SK-N-SH (cell line): ENCODE measurements at regions not wholly inside any gene's neighbourhood (a gene's known extent, or its start where the extent isn't known, plus 50 kb on each side); places are given as distances from the start of the nearest gene placed in this dataset.
A peak's percentile ranks its signal among the peaks of the same experiment; 100 is the strongest.

Source experiments
- CTCF ChIA-PET: fragments of 300-600, 350-600 bp; formaldehyde crosslinking; extraction: SDS; loops from one replicate; lab custom pipeline; 2021; lab: Yijun Ruan, JAX
- POLR2A ChIA-PET: fragments of 350-600 bp; sonication (Branson Sonifier 250); formaldehyde crosslinking; extraction: SDS; loops from one replicate; lab custom pipeline; 2020; ENCODE audit warnings: antibody characterized with exemption, inconsistent platforms; lab: Yijun Ruan, JAX
- DNase-seq: peaks from one replicate; pipeline ENCODE4 v3.0.0; 2012
- H2AFZ ChIP-seq: fragments of 200-600 bp; sonication (generic); 2 replicates; pipeline ENCODE4 v1.8.1; 2016; ENCODE audit warnings: antibody characterized with exemption, mild to moderate bottlenecking, low read depth
- H3F3A ChIP-seq: fragments of 200-600 bp; sonication (generic); replicated peaks from 2 replicates; pipeline ENCODE3; 2016; ENCODE audit warnings: antibody characterized with exemption, mild to moderate bottlenecking; ENCODE audit not compliant: insufficient read depth
- H3K27ac ChIP-seq, 2 experiments: fragments of 200-500 bp in 1 of 2; fragments of 200-600 bp in 1 of 2; sonication (Bioruptor generic) in 1 of 2; sonication (generic), shearing (Covaris generic) in 1 of 2; 2 replicates each; pipeline versions ENCODE4 v1.5.1 to v1.6.1; 2014 to 2016; ENCODE audit warnings: low read depth in 2 of 2, inconsistent platforms in 1 of 2, low read length in 1 of 2, mild to moderate bottlenecking in 1 of 2, mixed read lengths in 1 of 2
- H3K27me3 ChIP-seq: fragments of 200-600 bp; sonication (generic), shearing (Covaris generic); 2 replicates; pipeline ENCODE4 v1.6.1; 2016; ENCODE audit warnings: mixed run types; ENCODE audit not compliant: insufficient read depth
- H3K36me3 ChIP-seq, 2 experiments: fragments of 200-500 bp in 1 of 2; fragments of 200-600 bp in 1 of 2; sonication (Bioruptor generic) in 1 of 2; sonication (generic) in 1 of 2; replicated peaks in 1 of 2; 2 replicates each; pipeline versions ENCODE3 to v1.5.1; 2014 to 2016; ENCODE audit warnings: low read length in 1 of 2, mild to moderate bottlenecking in 1 of 2; ENCODE audit not compliant: insufficient read depth in 2 of 2, control insufficient read depth in 1 of 2
- H3K4me1 ChIP-seq, 2 experiments: fragments of 200-500 bp in 1 of 2; fragments of 200-600 bp in 1 of 2; sonication (Bioruptor generic) in 1 of 2; sonication (generic), shearing (Covaris generic) in 1 of 2; 2 replicates each; pipeline versions ENCODE4 v1.5.1 to v1.6.1; 2014 to 2016; ENCODE audit warnings: low read depth in 1 of 2, low read length in 1 of 2, mixed run types in 1 of 2; ENCODE audit not compliant: insufficient read depth in 2 of 2, control insufficient read depth in 1 of 2
- H3K4me2 ChIP-seq: fragments of 200-600 bp; sonication (generic), shearing (Covaris generic); 2 replicates; pipeline ENCODE4 v1.6.1; 2017; ENCODE audit warnings: mixed run types
- H3K4me3 ChIP-seq, 2 experiments: fragments of 200-500 bp in 1 of 2; fragments of 200-600 bp in 1 of 2; sonication (Bioruptor generic) in 1 of 2; sonication (generic), shearing (Covaris generic) in 1 of 2; 2 replicates each; pipeline versions ENCODE4 v1.5.1 to v1.8.1; 2014 to 2016; ENCODE audit warnings: low read depth in 2 of 2, inconsistent platforms in 1 of 2, low read length in 1 of 2, mild to moderate bottlenecking in 1 of 2, mixed read lengths in 1 of 2, moderate library complexity in 1 of 2
- H3K79me2 ChIP-seq: fragments of 200-600 bp; sonication (generic); 2 replicates; pipeline ENCODE4 v1.8.1; 2017; ENCODE audit warnings: mild to moderate bottlenecking; ENCODE audit not compliant: insufficient read depth
- H3K9ac ChIP-seq: fragments of 200-600 bp; sonication (generic); 2 replicates; pipeline ENCODE4 v1.6.1; 2017; ENCODE audit warnings: mixed run types
- H3K9me2 ChIP-seq: fragments of 200-600 bp; sonication (generic); 2 replicates; pipeline ENCODE4 v1.6.1; 2017; ENCODE audit warnings: mixed run types
- H3K9me3 ChIP-seq: fragments of 200-600 bp; sonication (generic); 2 replicates; pipeline ENCODE4 v1.6.1; 2017; ENCODE audit warnings: mixed run types, mild to moderate bottlenecking, moderate library complexity
- H4K20me1 ChIP-seq: fragments of 200-600 bp; sonication (generic); 2 replicates; pipeline ENCODE4 v1.6.1; 2017; ENCODE audit warnings: mild to moderate bottlenecking, mixed run types; ENCODE audit not compliant: insufficient read depth
- CHD2 ChIP-seq: fragments of 150-350 bp; IDR thresholded peaks from 2 replicates; pipeline ENCODE4 v1.6.1; 2018; ENCODE audit warnings: low read length; ENCODE audit not compliant: partially characterized antibody
- ELF1 ChIP-seq: IDR thresholded peaks from 2 replicates; pipeline ENCODE4 v1.4.0; 2012
- EP300 ChIP-seq, 2 experiments: IDR thresholded peaks; 2 replicates each; pipeline versions ENCODE4 v1.4.0 to v1.6.1; 2012; ENCODE audit warnings: borderline replicate concordance in 1 of 2, low read depth in 1 of 2, low read length in 1 of 2
- EZH2phosphoT487 ChIP-seq: fragments of 200-600 bp; sonication (generic); IDR thresholded peaks from 2 replicates; pipeline ENCODE4 v1.6.1; 2017; ENCODE audit warnings: low read depth, mixed run types, mild to moderate bottlenecking, antibody characterized with exemption, moderate library complexity, borderline replicate concordance
- FOXJ3 ChIP-seq: sonication (generic); formaldehyde crosslinking; IDR thresholded peaks from 2 replicates; pipeline ENCODE4 v1.5.1; 2020; ENCODE audit warnings: mild to moderate bottlenecking, missing genetic modification reagents
- GABPA ChIP-seq: IDR thresholded peaks from 2 replicates; pipeline ENCODE4 v1.4.0; 2012; ENCODE audit warnings: low read depth, mild to moderate bottlenecking
- GATA2 ChIP-seq: sonication (generic); formaldehyde crosslinking; IDR thresholded peaks from 2 replicates; pipeline ENCODE4 v1.5.0; 2020; ENCODE audit warnings: mild to moderate bottlenecking, missing genetic modification reagents
- JUND ChIP-seq: IDR thresholded peaks from 2 replicates; pipeline ENCODE4 v1.4.0; 2012
- MXI1 ChIP-seq: IDR thresholded peaks from 2 replicates; pipeline ENCODE4 v1.6.1; 2012; ENCODE audit warnings: mild to moderate bottlenecking, low read depth, low read length, improper control_type of control experiment
- NFIC ChIP-seq: IDR thresholded peaks from 2 replicates; pipeline ENCODE4 v1.4.0; 2012; ENCODE audit warnings: borderline replicate concordance
- NRF1 ChIP-seq: IDR thresholded peaks from 2 replicates; pipeline ENCODE4 v1.6.1; 2012; ENCODE audit warnings: low read depth, mild to moderate bottlenecking, low read length
- POLR2AphosphoS5 ChIP-seq: IDR thresholded peaks from 2 replicates; pipeline ENCODE4 v1.6.1; 2012; ENCODE audit warnings: low read depth, low read length
- RCOR1 ChIP-seq: fragments of 150-350 bp; IDR thresholded peaks from 2 replicates; pipeline ENCODE4 v1.6.1; 2017; ENCODE audit warnings: antibody characterized with exemption, low read length
- RXRA ChIP-seq: IDR thresholded peaks from 2 replicates; pipeline ENCODE4 v1.4.0; 2012; ENCODE audit warnings: low read depth, mild to moderate bottlenecking, borderline replicate concordance
- SIN3A ChIP-seq: IDR thresholded peaks from 2 replicates; pipeline ENCODE4 v1.6.1; 2012; ENCODE audit warnings: low read depth, mild to moderate bottlenecking, low read length, moderate library complexity, borderline replicate concordance
- TAF1 ChIP-seq: IDR thresholded peaks from 2 replicates; pipeline ENCODE4 v1.6.1; 2012; ENCODE audit warnings: low read depth, mild to moderate bottlenecking, low read length, moderate library complexity, borderline replicate concordance
- TCF12 ChIP-seq: IDR thresholded peaks from 2 replicates; pipeline ENCODE4 v1.4.0; 2012
- TEAD4 ChIP-seq: IDR thresholded peaks from 2 replicates; pipeline ENCODE4 v1.4.0; 2012; ENCODE audit warnings: mild to moderate bottlenecking, borderline replicate concordance; ENCODE audit not compliant: insufficient read depth
- YY1 ChIP-seq: IDR thresholded peaks from 2 replicates; pipeline ENCODE4 v1.4.0; 2012; ENCODE audit warnings: low read depth, mild to moderate bottlenecking
- TF ChIP-seq, protein P1 (sequence below): fragments of 200-600 bp; sonication (generic); IDR thresholded peaks from 2 replicates; pipeline ENCODE4 v1.6.1; 2017; ENCODE audit warnings: antibody characterized with exemption, mild to moderate bottlenecking, moderate library complexity
- TF ChIP-seq, protein P2 (sequence below): IDR thresholded peaks from 2 replicates; pipeline ENCODE4 v1.4.0; 2012; ENCODE audit warnings: low read depth, borderline replicate concordance
- TF ChIP-seq, protein P3 (sequence below): IDR thresholded peaks from 2 replicates; pipeline ENCODE4 v1.6.1; 2012; ENCODE audit warnings: mild to moderate bottlenecking, low read depth, low read length, moderate library complexity
- TF ChIP-seq, protein P4 (sequence below): IDR thresholded peaks from 2 replicates; pipeline ENCODE4; 2012
- TF ChIP-seq, protein P5 (sequence below): fragments of 150-350 bp; IDR thresholded peaks from 2 replicates; pipeline ENCODE4 v1.6.1; 2016; ENCODE audit warnings: mild to moderate bottlenecking, low read depth, low read length
- TF ChIP-seq, protein P6 (sequence below): fragments of 150-350 bp; IDR thresholded peaks from 2 replicates; pipeline ENCODE4 v1.6.1; 2017; ENCODE audit warnings: antibody characterized with exemption, low read length, low read depth, borderline replicate concordance

DNA sequence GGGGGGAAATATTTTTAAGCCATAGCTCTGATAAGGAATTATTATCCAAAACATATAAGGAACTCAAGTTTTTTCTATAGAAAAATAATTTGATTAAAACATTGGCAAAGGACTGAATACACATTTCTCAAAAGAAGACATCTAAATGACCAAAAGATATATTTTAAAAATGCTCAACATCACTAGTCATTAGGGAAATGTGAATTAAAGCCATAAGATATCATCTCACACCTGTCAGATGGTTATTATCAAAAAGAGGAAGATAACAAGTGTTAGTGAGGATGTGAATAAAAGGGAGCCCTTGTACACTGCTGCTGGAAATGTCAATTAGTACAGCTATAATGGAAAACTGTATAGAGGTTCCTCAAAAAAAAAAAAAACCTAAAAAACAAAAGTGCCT is 425.0 kb downstream of the DYNC2H1 start:
- ChIA-PET CTCF (interaction anchor here (0.6 to 2.3 kb wide), 4 partner anchors 36 to 125 kb away, joined by 3 to 8 read pairs (median 4); no protein-coding TSS in a partner anchor), POLR2A (no interaction called here)
- no peak for TF ChIP-seq NRF1
- TF ChIP-seq SIN3A = no peak
- no peak for TF ChIP-seq EZH2phosphoT487
- TF ChIP-seq GABPA = no peak
- TF ChIP-seq FOXJ3 = no peak
- TF ChIP-seq, protein P1, sequence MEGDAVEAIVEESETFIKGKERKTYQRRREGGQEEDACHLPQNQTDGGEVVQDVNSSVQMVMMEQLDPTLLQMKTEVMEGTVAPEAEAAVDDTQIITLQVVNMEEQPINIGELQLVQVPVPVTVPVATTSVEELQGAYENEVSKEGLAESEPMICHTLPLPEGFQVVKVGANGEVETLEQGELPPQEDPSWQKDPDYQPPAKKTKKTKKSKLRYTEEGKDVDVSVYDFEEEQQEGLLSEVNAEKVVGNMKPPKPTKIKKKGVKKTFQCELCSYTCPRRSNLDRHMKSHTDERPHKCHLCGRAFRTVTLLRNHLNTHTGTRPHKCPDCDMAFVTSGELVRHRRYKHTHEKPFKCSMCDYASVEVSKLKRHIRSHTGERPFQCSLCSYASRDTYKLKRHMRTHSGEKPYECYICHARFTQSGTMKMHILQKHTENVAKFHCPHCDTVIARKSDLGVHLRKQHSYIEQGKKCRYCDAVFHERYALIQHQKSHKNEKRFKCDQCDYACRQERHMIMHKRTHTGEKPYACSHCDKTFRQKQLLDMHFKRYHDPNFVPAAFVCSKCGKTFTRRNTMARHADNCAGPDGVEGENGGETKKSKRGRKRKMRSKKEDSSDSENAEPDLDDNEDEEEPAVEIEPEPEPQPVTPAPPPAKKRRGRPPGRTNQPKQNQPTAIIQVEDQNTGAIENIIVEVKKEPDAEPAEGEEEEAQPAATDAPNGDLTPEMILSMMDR = no peak
- peak; percentile 91 for TF ChIP-seq GATA2 (CRISPR knock-in tag)
- TF ChIP-seq NFIC = no peak
- no peak for TF ChIP-seq JUND
- TF ChIP-seq CHD2 = no peak
- TF ChIP-seq ELF1 = no peak
- no peak for TF ChIP-seq MXI1
- TF ChIP-seq TAF1 = no peak
- TF ChIP-seq TEAD4 = no peak
- TF ChIP-seq YY1 = no peak
- TF ChIP-seq, protein P2, sequence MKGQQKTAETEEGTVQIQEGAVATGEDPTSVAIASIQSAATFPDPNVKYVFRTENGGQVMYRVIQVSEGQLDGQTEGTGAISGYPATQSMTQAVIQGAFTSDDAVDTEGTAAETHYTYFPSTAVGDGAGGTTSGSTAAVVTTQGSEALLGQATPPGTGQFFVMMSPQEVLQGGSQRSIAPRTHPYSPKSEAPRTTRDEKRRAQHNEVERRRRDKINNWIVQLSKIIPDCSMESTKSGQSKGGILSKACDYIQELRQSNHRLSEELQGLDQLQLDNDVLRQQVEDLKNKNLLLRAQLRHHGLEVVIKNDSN = no peak
- TF ChIP-seq, protein P3, sequence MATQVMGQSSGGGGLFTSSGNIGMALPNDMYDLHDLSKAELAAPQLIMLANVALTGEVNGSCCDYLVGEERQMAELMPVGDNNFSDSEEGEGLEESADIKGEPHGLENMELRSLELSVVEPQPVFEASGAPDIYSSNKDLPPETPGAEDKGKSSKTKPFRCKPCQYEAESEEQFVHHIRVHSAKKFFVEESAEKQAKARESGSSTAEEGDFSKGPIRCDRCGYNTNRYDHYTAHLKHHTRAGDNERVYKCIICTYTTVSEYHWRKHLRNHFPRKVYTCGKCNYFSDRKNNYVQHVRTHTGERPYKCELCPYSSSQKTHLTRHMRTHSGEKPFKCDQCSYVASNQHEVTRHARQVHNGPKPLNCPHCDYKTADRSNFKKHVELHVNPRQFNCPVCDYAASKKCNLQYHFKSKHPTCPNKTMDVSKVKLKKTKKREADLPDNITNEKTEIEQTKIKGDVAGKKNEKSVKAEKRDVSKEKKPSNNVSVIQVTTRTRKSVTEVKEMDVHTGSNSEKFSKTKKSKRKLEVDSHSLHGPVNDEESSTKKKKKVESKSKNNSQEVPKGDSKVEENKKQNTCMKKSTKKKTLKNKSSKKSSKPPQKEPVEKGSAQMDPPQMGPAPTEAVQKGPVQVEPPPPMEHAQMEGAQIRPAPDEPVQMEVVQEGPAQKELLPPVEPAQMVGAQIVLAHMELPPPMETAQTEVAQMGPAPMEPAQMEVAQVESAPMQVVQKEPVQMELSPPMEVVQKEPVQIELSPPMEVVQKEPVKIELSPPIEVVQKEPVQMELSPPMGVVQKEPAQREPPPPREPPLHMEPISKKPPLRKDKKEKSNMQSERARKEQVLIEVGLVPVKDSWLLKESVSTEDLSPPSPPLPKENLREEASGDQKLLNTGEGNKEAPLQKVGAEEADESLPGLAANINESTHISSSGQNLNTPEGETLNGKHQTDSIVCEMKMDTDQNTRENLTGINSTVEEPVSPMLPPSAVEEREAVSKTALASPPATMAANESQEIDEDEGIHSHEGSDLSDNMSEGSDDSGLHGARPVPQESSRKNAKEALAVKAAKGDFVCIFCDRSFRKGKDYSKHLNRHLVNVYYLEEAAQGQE = no peak
- TF ChIP-seq EP300 (IDR thresholded peaks at IDR 0.05; ENCODE audit: borderline replicate concordance in 1 of 2, low read depth in 1 of 2, low read length in 1 of 2) = peak in 1 of 2 experiments; percentile 89; a peak in 2 of 4 replicates
- TF ChIP-seq, protein P4, sequence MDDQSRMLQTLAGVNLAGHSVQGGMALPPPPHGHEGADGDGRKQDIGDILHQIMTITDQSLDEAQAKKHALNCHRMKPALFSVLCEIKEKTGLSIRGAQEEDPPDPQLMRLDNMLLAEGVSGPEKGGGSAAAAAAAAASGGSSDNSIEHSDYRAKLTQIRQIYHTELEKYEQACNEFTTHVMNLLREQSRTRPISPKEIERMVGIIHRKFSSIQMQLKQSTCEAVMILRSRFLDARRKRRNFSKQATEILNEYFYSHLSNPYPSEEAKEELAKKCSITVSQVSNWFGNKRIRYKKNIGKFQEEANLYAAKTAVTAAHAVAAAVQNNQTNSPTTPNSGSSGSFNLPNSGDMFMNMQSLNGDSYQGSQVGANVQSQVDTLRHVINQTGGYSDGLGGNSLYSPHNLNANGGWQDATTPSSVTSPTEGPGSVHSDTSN = peak; percentile 27; the same call in 1 of the 2 replicates
- TF ChIP-seq RCOR1 = peak; percentile 29; the same call in 1 of the 2 replicates
- TF ChIP-seq TCF12 = peak; percentile 49
- TF ChIP-seq, protein P5, sequence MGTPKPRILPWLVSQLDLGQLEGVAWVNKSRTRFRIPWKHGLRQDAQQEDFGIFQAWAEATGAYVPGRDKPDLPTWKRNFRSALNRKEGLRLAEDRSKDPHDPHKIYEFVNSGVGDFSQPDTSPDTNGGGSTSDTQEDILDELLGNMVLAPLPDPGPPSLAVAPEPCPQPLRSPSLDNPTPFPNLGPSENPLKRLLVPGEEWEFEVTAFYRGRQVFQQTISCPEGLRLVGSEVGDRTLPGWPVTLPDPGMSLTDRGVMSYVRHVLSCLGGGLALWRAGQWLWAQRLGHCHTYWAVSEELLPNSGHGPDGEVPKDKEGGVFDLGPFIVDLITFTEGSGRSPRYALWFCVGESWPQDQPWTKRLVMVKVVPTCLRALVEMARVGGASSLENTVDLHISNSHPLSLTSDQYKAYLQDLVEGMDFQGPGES = no peak
- no peak for TF ChIP-seq RXRA
- TF ChIP-seq POLR2AphosphoS5 = no peak
- TF ChIP-seq, protein P6, sequence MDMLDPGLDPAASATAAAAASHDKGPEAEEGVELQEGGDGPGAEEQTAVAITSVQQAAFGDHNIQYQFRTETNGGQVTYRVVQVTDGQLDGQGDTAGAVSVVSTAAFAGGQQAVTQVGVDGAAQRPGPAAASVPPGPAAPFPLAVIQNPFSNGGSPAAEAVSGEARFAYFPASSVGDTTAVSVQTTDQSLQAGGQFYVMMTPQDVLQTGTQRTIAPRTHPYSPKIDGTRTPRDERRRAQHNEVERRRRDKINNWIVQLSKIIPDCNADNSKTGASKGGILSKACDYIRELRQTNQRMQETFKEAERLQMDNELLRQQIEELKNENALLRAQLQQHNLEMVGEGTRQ = no peak

More for the DNA sequence above, 425.0 kb downstream of the DYNC2H1 start:
- Histone ChIP-seq H3K79me2 (no peaks in the 10 kb centered on the region), H3K9ac (no peak overlapping the region), H3K27me3 (no peaks in the 10 kb centered on the region), H3K27ac (peak overlapping the region in 1 of 2 experiments; percentile 99; a peak in 2 of 4 replicates), H3K4me3 (no peak overlapping the region), H3K36me3 (no peaks in the 10 kb centered on the region), H2AFZ (no peak overlapping the region), H3F3A (peaks cover 45% of the 10 kb centered on the region), H3K9me3 (no peaks in the 10 kb centered on the region), H3K9me2 (no peaks in the 10 kb centered on the region), H3K4me2 (no peak overlapping the region), H3K4me1 (peaks cover 49 to 58% of the 10 kb centered on the region in 2 experiments), H4K20me1 (no peaks in the 10 kb centered on the region)
- DNase-seq = no peak
